SKM-1 (cell line): ENCODE measurements at regions not wholly inside any gene's neighbourhood (a gene's known extent, or its start where the extent isn't known, plus 50 kb on each side); places are given as distances from the start of the nearest gene placed in this dataset.
"Not testable (repeated sequence)": the region's sequence is repeated elsewhere in the genome, so short reads cannot be mapped to it uniquely, and the experiment has no call there.

Experiments used
- DNase-seq: peaks from one replicate; lab custom pipeline; 2025; ENCODE audit not compliant: unreplicated experiment; lab: John Stamatoyannopoulos, UW

- no peak for DNase-seq
Measured at GRCh38 chr6:22349051-22349450, 52.2 kb upstream of the PRL start.

- no peak for DNase-seq
Measured at GRCh38 chr6:22349528-22349927, 52.7 kb upstream of the PRL start.

GRCh38 chr6:22350109-22350508 is 53.3 kb upstream of the PRL start:
- DNase-seq = no peak

GRCh38 chr6:22353101-22353500 is 56.3 kb upstream of the PRL start:
- no peak for DNase-seq

- DNase-seq = no peak
Measured at GRCh38 chr6:22356362-22356940, 59.6 kb upstream of the PRL start.

GRCh38 chr6:22357724-22358189 is 60.9 kb upstream of the PRL start:
- no peak for DNase-seq

GRCh38 chr6:22361576-22361975 is 64.7 kb upstream of the PRL start:
- no peak for DNase-seq

- DNase-seq = no peak
Measured at GRCh38 chr6:22362361-22362760, 65.5 kb upstream of the PRL start.

GRCh38 chr6:22363166-22363713 is 66.4 kb upstream of the PRL start:
- DNase-seq = no peak

- DNase-seq = no peak
Measured at GRCh38 chr6:22363714-22364239, 66.9 kb upstream of the PRL start.

- DNase-seq = no peak
Measured at GRCh38 chr6:22364306-22364705, 67.5 kb upstream of the PRL start.

- peak; percentile 59 for DNase-seq
Measured at GRCh38 chr6:22366214-22366613, 69.4 kb upstream of the PRL start.

- no peak for DNase-seq
Measured at GRCh38 chr6:22367346-22367745, 70.5 kb upstream of the PRL start.

- no peak for DNase-seq
Measured at GRCh38 chr6:22368794-22369193, 72.0 kb upstream of the PRL start.

GRCh38 chr6:22372922-22373321 is 76.1 kb upstream of the PRL start:
- DNase-seq = no peak

- not testable (repeated sequence) for DNase-seq
Measured at GRCh38 chr6:22374950-22375349, 78.1 kb upstream of the PRL start.

- DNase-seq = not testable (repeated sequence)
Measured at GRCh38 chr6:22376293-22376692, 79.5 kb upstream of the PRL start.

GRCh38 chr6:22378536-22378935 is 81.7 kb upstream of the PRL start:
- DNase-seq = not testable (repeated sequence)

- DNase-seq = no peak
Measured at GRCh38 chr6:22380236-22380635, 83.4 kb upstream of the PRL start.

GRCh38 chr6:22381845-22382544 is 85.2 kb upstream of the PRL start:
- DNase-seq = no peak

GRCh38 chr6:22383016-22383415 is 86.2 kb upstream of the PRL start:
- DNase-seq = no peak

- DNase-seq = no peak
Measured at GRCh38 chr6:22392711-22393110, 95.9 kb upstream of the PRL start.
